ENCODE measurements at regions not wholly inside any gene's neighbourhood (a gene's known extent, or its start where the extent isn't known, plus 50 kb on each side); places are given as distances from the start of the nearest gene placed in this dataset.

- peak overlapping the region; percentile 23 for H3K4me3 ChIP-seq (ENCODE audit: low read length, poor library complexity, severe bottlenecking)
- no peak for TF ChIP-seq CTCF (conservative IDR thresholded peaks at IDR 0.05; ENCODE audit: low read length)
- TF ChIP-seq EZH2phosphoT487 (IDR thresholded peaks at IDR 0.05; ENCODE audit: borderline replicate concordance) = no peak
Observed at GRCh38 chr1:214943054-214943453, 139.5 kb upstream of the KCNK2 start.

GRCh38 chr1:214946615-214947014 is 135.9 kb upstream of the KCNK2 start:
- no peak for TF ChIP-seq EZH2phosphoT487 (IDR thresholded peaks at IDR 0.05; ENCODE audit: borderline replicate concordance)
- no peak for TF ChIP-seq CTCF (conservative IDR thresholded peaks at IDR 0.05; ENCODE audit: low read length)
- peaks cover 9% of the 10 kb centered on the region for H3K4me1 ChIP-seq (ENCODE audit: insufficient read depth, low read length, poor library complexity, severe bottlenecking)
- no peaks in the 10 kb centered on the region for H3F3A ChIP-seq (ENCODE audit: low read depth)
- H4K20me1 ChIP-seq (ENCODE audit: insufficient read depth, low read length, poor library complexity, severe bottlenecking) = no peaks in the 10 kb centered on the region
- H3K9me2 ChIP-seq (replicated peaks; ENCODE audit: low read depth, low read length) = no peaks in the 10 kb centered on the region
- H3K4me2 ChIP-seq (ENCODE audit: low read depth, low read length, poor library complexity, severe bottlenecking) = no peak overlapping the region
- H3K79me2 ChIP-seq (ENCODE audit: insufficient read depth, low read length) = no peaks in the 10 kb centered on the region
- H3K36me3 ChIP-seq (ENCODE audit: insufficient read depth, low read length) = no peaks in the 10 kb centered on the region
- no peak overlapping the region for H2AFZ ChIP-seq (ENCODE audit: low read length)
- no peaks in the 10 kb centered on the region for H3K9me3 ChIP-seq (ENCODE audit: insufficient read depth, low read depth, low read length)
- H3K9ac ChIP-seq (ENCODE audit: low read depth, low read length, poor library complexity, severe bottlenecking) = no peak overlapping the region
- H3K4me3 ChIP-seq (ENCODE audit: low read length, poor library complexity, severe bottlenecking) = no peak overlapping the region
- no peaks in the 10 kb centered on the region for H3K27me3 ChIP-seq (ENCODE audit: insufficient read depth, low read length, poor library complexity, severe bottlenecking)

More at GRCh38 chr1:214943054-214943453, 139.5 kb upstream of the KCNK2 start:
- H3K27me3 ChIP-seq (ENCODE audit: insufficient read depth, low read length, poor library complexity, severe bottlenecking) = no peaks in the 10 kb centered on the region
- H3F3A ChIP-seq (ENCODE audit: low read depth) = no peaks in the 10 kb centered on the region
- H3K4me2 ChIP-seq (ENCODE audit: low read depth, low read length, poor library complexity, severe bottlenecking) = no peak overlapping the region
- peaks cover 9% of the 10 kb centered on the region for H3K4me1 ChIP-seq (ENCODE audit: insufficient read depth, low read length, poor library complexity, severe bottlenecking)
- no peak overlapping the region for H2AFZ ChIP-seq (ENCODE audit: low read length)
- no peaks in the 10 kb centered on the region for H3K79me2 ChIP-seq (ENCODE audit: insufficient read depth, low read length)
- H3K36me3 ChIP-seq (ENCODE audit: insufficient read depth, low read length) = no peaks in the 10 kb centered on the region
- no peaks in the 10 kb centered on the region for H4K20me1 ChIP-seq (ENCODE audit: insufficient read depth, low read length, poor library complexity, severe bottlenecking)
- no peak overlapping the region for H3K9ac ChIP-seq (ENCODE audit: low read depth, low read length, poor library complexity, severe bottlenecking)
- no peaks in the 10 kb centered on the region for H3K9me2 ChIP-seq (replicated peaks; ENCODE audit: low read depth, low read length)
- H3K9me3 ChIP-seq (ENCODE audit: insufficient read depth, low read depth, low read length) = no peaks in the 10 kb centered on the region

- no peaks in the 10 kb centered on the region for H3K9me3 ChIP-seq (ENCODE audit: insufficient read depth, low read depth, low read length)
- no peak overlapping the region for H3K4me2 ChIP-seq (ENCODE audit: low read depth, low read length, poor library complexity, severe bottlenecking)
- no peaks in the 10 kb centered on the region for H3K36me3 ChIP-seq (ENCODE audit: insufficient read depth, low read length)
- no peaks in the 10 kb centered on the region for H3K4me1 ChIP-seq (ENCODE audit: insufficient read depth, low read length, poor library complexity, severe bottlenecking)
- no peak overlapping the region for H3K9ac ChIP-seq (ENCODE audit: low read depth, low read length, poor library complexity, severe bottlenecking)
- H3K79me2 ChIP-seq (ENCODE audit: insufficient read depth, low read length) = no peaks in the 10 kb centered on the region
- H2AFZ ChIP-seq (ENCODE audit: low read length) = no peak overlapping the region
- H3K4me3 ChIP-seq (ENCODE audit: low read length, poor library complexity, severe bottlenecking) = no peak overlapping the region
- no peak for TF ChIP-seq CTCF (conservative IDR thresholded peaks at IDR 0.05; ENCODE audit: low read length)
- no peak for TF ChIP-seq EZH2phosphoT487 (IDR thresholded peaks at IDR 0.05; ENCODE audit: borderline replicate concordance)
- no peaks in the 10 kb centered on the region for H3F3A ChIP-seq (ENCODE audit: low read depth)
- no peaks in the 10 kb centered on the region for H4K20me1 ChIP-seq (ENCODE audit: insufficient read depth, low read length, poor library complexity, severe bottlenecking)
- no peaks in the 10 kb centered on the region for H3K27me3 ChIP-seq (ENCODE audit: insufficient read depth, low read length, poor library complexity, severe bottlenecking)
- no peaks in the 10 kb centered on the region for H3K9me2 ChIP-seq (replicated peaks; ENCODE audit: low read depth, low read length)
Observed at GRCh38 chr1:214952648-214953047, 129.9 kb upstream of the KCNK2 start.
